ENCODE measurements at regions not wholly inside any gene's neighbourhood (a gene's known extent, or its start where the extent isn't known, plus 50 kb on each side); places are given as distances from the start of the nearest gene placed in this dataset.

- TF ChIP-seq, protein P1, sequence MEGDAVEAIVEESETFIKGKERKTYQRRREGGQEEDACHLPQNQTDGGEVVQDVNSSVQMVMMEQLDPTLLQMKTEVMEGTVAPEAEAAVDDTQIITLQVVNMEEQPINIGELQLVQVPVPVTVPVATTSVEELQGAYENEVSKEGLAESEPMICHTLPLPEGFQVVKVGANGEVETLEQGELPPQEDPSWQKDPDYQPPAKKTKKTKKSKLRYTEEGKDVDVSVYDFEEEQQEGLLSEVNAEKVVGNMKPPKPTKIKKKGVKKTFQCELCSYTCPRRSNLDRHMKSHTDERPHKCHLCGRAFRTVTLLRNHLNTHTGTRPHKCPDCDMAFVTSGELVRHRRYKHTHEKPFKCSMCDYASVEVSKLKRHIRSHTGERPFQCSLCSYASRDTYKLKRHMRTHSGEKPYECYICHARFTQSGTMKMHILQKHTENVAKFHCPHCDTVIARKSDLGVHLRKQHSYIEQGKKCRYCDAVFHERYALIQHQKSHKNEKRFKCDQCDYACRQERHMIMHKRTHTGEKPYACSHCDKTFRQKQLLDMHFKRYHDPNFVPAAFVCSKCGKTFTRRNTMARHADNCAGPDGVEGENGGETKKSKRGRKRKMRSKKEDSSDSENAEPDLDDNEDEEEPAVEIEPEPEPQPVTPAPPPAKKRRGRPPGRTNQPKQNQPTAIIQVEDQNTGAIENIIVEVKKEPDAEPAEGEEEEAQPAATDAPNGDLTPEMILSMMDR (IDR thresholded peaks at IDR 0.05; ENCODE audit: low read depth, low read length, missing input control), result no peak
- TF ChIP-seq YY1 (IDR thresholded peaks at IDR 0.05) (no peak), RAD21 (IDR thresholded peaks at IDR 0.05) (no peak), EGR1 (IDR thresholded peaks at IDR 0.05; ENCODE audit: low read depth in 2 of 2) (no peak)
Observed at GRCh38 chr7:120060875-120061274, 212.1 kb upstream of the KCND2 start.

Data from liver (tissue), 3 donors.